ENCODE measurements at regions not wholly inside any gene's neighbourhood (a gene's known extent, or its start where the extent isn't known, plus 50 kb on each side); places are given as distances from the start of the nearest gene placed in this dataset.
"Not testable (repeated sequence)": the region's sequence is repeated elsewhere in the genome, so short reads cannot be mapped to it uniquely, and the experiment has no call there.

GRCh38 chr5:10125116-10125515 lies 124.6 kb downstream of the ATPSCKMT start:
- DNase-seq: no peak

- no peak for DNase-seq
Measured at GRCh38 chr5:10124287-10124686, 125.4 kb downstream of the ATPSCKMT start.

- no peak for DNase-seq
Measured at GRCh38 chr5:10123254-10123989, 126.3 kb downstream of the ATPSCKMT start.

GRCh38 chr5:10122076-10122726 lies 127.5 kb downstream of the ATPSCKMT start:
- no peak for DNase-seq

GRCh38 chr5:10120934-10121333 lies 128.8 kb downstream of the ATPSCKMT start:
- DNase-seq: no peak

GRCh38 chr5:10118150-10118549 lies 131.5 kb downstream of the ATPSCKMT start:
- no peak for DNase-seq

GRCh38 chr5:10116594-10116993 lies 133.1 kb downstream of the ATPSCKMT start:
- no peak for DNase-seq

GRCh38 chr5:10115669-10116068 lies 134.0 kb downstream of the ATPSCKMT start:
- DNase-seq: no peak

GRCh38 chr5:10111571-10111970 lies 138.1 kb downstream of the ATPSCKMT start:
- peak; percentile 5 to 72 for DNase-seq

GRCh38 chr5:10110228-10110627 lies 139.5 kb downstream of the ATPSCKMT start:
- DNase-seq: no peak

- DNase-seq: no peak
Measured at GRCh38 chr5:10109299-10109698, 140.4 kb downstream of the ATPSCKMT start.

GRCh38 chr5:10106806-10107205 lies 142.9 kb downstream of the ATPSCKMT start:
- no peak for DNase-seq

- DNase-seq: no peak
Measured at GRCh38 chr5:10106285-10106684, 143.4 kb downstream of the ATPSCKMT start.

- DNase-seq: no peak
Measured at GRCh38 chr5:10102706-10103497, 146.8 kb downstream of the ATPSCKMT start.

GRCh38 chr5:10102235-10102634 lies 147.5 kb downstream of the ATPSCKMT start:
- DNase-seq: not testable (repeated sequence)

GRCh38 chr5:10099548-10099947 lies 150.1 kb downstream of the ATPSCKMT start:
- no peak for DNase-seq

- DNase-seq: no peak
Measured at GRCh38 chr5:10091701-10092100, 158.0 kb downstream of the ATPSCKMT start.

- DNase-seq: no peak
Measured at GRCh38 chr5:10090074-10090473, 159.6 kb downstream of the ATPSCKMT start.

GRCh38 chr5:10085185-10085584 lies 164.5 kb downstream of the ATPSCKMT start:
- DNase-seq: no peak

GRCh38 chr5:10081584-10081983 lies 168.1 kb downstream of the ATPSCKMT start:
- no peak for DNase-seq

GRCh38 chr5:10077791-10078545 lies 171.7 kb downstream of the ATPSCKMT start:
- DNase-seq: no peak

GRCh38 chr5:10073441-10074104 lies 176.1 kb downstream of the ATPSCKMT start:
- DNase-seq: peak in 1 of 2 experiments; percentile 4
